IPS DF 4.7 (cell line): ENCODE measurements at regions not wholly inside any gene's neighbourhood (a gene's known extent, or its start where the extent isn't known, plus 50 kb on each side); places are given as distances from the start of the nearest gene placed in this dataset.

Experiments
- DNase-seq: peaks from one replicate; pipeline ENCODE4 v3.0.0-alpha.2; 2013; ENCODE audit warnings: low spot score; ENCODE audit errors: extremely low read depth

- DNase-seq = no peak
Observed at GRCh38 chr9:103755986-103756385, 338.1 kb upstream of the SMC2 start.

GRCh38 chr9:103757062-103757461 lies 337.0 kb upstream of the SMC2 start:
- no peak for DNase-seq

- no peak for DNase-seq
Observed at GRCh38 chr9:103761466-103761865, 332.6 kb upstream of the SMC2 start.

GRCh38 chr9:103789686-103790085 lies 304.4 kb upstream of the SMC2 start:
- DNase-seq = no peak

- DNase-seq = no peak
Observed at GRCh38 chr9:103798620-103799019, 295.5 kb upstream of the SMC2 start.

- DNase-seq = no peak
Observed at GRCh38 chr9:103799959-103800358, 294.1 kb upstream of the SMC2 start.

- DNase-seq = no peak
Observed at GRCh38 chr9:103802068-103802467, 292.0 kb upstream of the SMC2 start.

GRCh38 chr9:103803245-103803644 lies 290.9 kb upstream of the SMC2 start:
- no peak for DNase-seq

GRCh38 chr9:103804077-103804735 lies 289.9 kb upstream of the SMC2 start:
- DNase-seq = no peak

- DNase-seq = no peak
Observed at GRCh38 chr9:103809745-103810144, 284.4 kb upstream of the SMC2 start.

- DNase-seq = no peak
Observed at GRCh38 chr9:103811462-103811861, 282.6 kb upstream of the SMC2 start.

GRCh38 chr9:103816146-103816545 lies 278.0 kb upstream of the SMC2 start:
- DNase-seq = no peak

- no peak for DNase-seq
Observed at GRCh38 chr9:103819936-103820335, 274.2 kb upstream of the SMC2 start.

- DNase-seq = no peak
Observed at GRCh38 chr9:103821115-103821514, 273.0 kb upstream of the SMC2 start.

- DNase-seq = no peak
Observed at GRCh38 chr9:103837940-103838339, 256.2 kb upstream of the SMC2 start.

GRCh38 chr9:103839197-103839596 lies 254.9 kb upstream of the SMC2 start:
- DNase-seq = no peak

- no peak for DNase-seq
Observed at GRCh38 chr9:103867886-103868285, 226.2 kb upstream of the SMC2 start.

GRCh38 chr9:103872811-103873210 lies 221.3 kb upstream of the SMC2 start:
- no peak for DNase-seq

- DNase-seq = no peak
Observed at GRCh38 chr9:103881419-103881818, 212.7 kb upstream of the SMC2 start.

GRCh38 chr9:103889989-103890388 lies 204.1 kb upstream of the SMC2 start:
- no peak for DNase-seq

- DNase-seq = no peak
Observed at GRCh38 chr9:103894184-103894583, 199.9 kb upstream of the SMC2 start.

- DNase-seq = no peak
Observed at GRCh38 chr9:103898550-103898949, 195.6 kb upstream of the SMC2 start.

GRCh38 chr9:103899866-103900265 lies 194.2 kb upstream of the SMC2 start:
- DNase-seq = no peak

- DNase-seq = no peak
Observed at GRCh38 chr9:103900466-103900865, 193.6 kb upstream of the SMC2 start.
